ENCODE measurements at regions not wholly inside any gene's neighbourhood (a gene's known extent, or its start where the extent isn't known, plus 50 kb on each side); places are given as distances from the start of the nearest gene placed in this dataset.

- Histone ChIP-seq H2BK5ac (ENCODE audit: low read depth, low read length, poor library complexity, severe bottlenecking) (no peak overlapping the region), H3K9ac (ENCODE audit: low read depth, low read length) (no peak overlapping the region), H3K36me3 (ENCODE audit: control insufficient read depth, insufficient read depth, low read length) (no peaks in the 10 kb centered on the region), H3K4ac (ENCODE audit: low read depth, low read length) (no peak overlapping the region), H2AFZ (replicated peaks; ENCODE audit: low read length, poor library complexity) (no peak overlapping the region), H3K14ac (replicated peaks; ENCODE audit: low read depth, low read length) (no peak overlapping the region), H3K23ac (ENCODE audit: low read depth, low read length) (no peak overlapping the region), H4K91ac (ENCODE audit: insufficient read depth, low read depth, low read length) (no peak overlapping the region), H3K4me1 (ENCODE audit: control insufficient read depth, insufficient read depth, low read length) (no peaks in the 10 kb centered on the region), H4K5ac (ENCODE audit: low read depth, low read length) (no peak overlapping the region), H3K4me2 (ENCODE audit: low read depth, low read length) (no peak overlapping the region), H3K9me1 (ENCODE audit: insufficient read depth, low read length) (no peaks in the 10 kb centered on the region), H3K18ac (ENCODE audit: low read depth, low read length) (no peak overlapping the region), H2BK20ac (ENCODE audit: low read depth, low read length) (no peak overlapping the region), H2BK120ac (ENCODE audit: low read depth, low read length) (no peak overlapping the region), H3K27me3 (ENCODE audit: control insufficient read depth, insufficient read depth, low read length) (no peaks in the 10 kb centered on the region; the same call in 1 of the 2 replicates), H3K56ac (ENCODE audit: extremely low read depth, insufficient read depth, low read length) (no peak overlapping the region), H3K79me1 (ENCODE audit: low read depth in 1 of 2, low read length in 2 of 2) (no peaks in the 10 kb centered on the region), H2BK15ac (ENCODE audit: low read depth, low read length) (no peak overlapping the region), H3K27ac (ENCODE audit: insufficient read depth, low read length) (no peak overlapping the region), H4K20me1 (ENCODE audit: insufficient read depth, low read length) (no peaks in the 10 kb centered on the region), H4K8ac (ENCODE audit: low read depth in 2 of 2, low read length in 2 of 2) (no peak overlapping the region), H2AK9ac (replicated peaks; ENCODE audit: low read depth, low read length, poor library complexity) (no peak overlapping the region), H3K4me3 (ENCODE audit: insufficient read depth, low read depth, low read length) (no peak overlapping the region), H3K9me3 (ENCODE audit: control insufficient read depth, insufficient read depth, low read length) (no peaks in the 10 kb centered on the region), H2AK5ac (ENCODE audit: low read depth, low read length) (no peak overlapping the region)
- no TSS peak for BruUV-seq (replicated peaks)
- intact Hi-C loops (cut with micrococcal nuclease) (no loop called here), in situ Hi-C loops (cut with MboI; ENCODE audit: low sequenced_read_pairs) (no loop called here), dilution Hi-C loops (cut with HindIII; ENCODE audit: low sequenced_read_pairs, unreplicated experiment) (no loop called here)
- DNase-seq (no peak), ATAC-seq (ENCODE audit: low read depth) (no peak)
- ChIA-PET CTCF (no interaction called here), POLR2A (ENCODE audit: unreplicated experiment) (no interaction called here)
- TF ChIP-seq, protein P1, sequence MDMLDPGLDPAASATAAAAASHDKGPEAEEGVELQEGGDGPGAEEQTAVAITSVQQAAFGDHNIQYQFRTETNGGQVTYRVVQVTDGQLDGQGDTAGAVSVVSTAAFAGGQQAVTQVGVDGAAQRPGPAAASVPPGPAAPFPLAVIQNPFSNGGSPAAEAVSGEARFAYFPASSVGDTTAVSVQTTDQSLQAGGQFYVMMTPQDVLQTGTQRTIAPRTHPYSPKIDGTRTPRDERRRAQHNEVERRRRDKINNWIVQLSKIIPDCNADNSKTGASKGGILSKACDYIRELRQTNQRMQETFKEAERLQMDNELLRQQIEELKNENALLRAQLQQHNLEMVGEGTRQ (IDR thresholded peaks at IDR 0.05; ENCODE audit: low read depth, low read length): no peak
- TF ChIP-seq MXI1 (IDR thresholded peaks at IDR 0.05; ENCODE audit: borderline replicate concordance, low read depth, low read length): no peak
- no CpG with 5 or more reads among the region's 3 CpGs for WGBS, 2 experiments (ENCODE audit: extremely low coverage in 2 of 2, insufficient read length in 1 of 2)
Observed at GRCh38 chr18:45510656-45511055, 104.6 kb upstream of the SLC14A2 start.

Data from IMR-90 (cell line).